HepG2 (cell line): ENCODE measurements at regions not wholly inside any gene's neighbourhood (a gene's known extent, or its start where the extent isn't known, plus 50 kb on each side); places are given as distances from the start of the nearest gene placed in this dataset.

Experiments
- ATAC-seq: fragments of 200-7000 bp; cut with Tn5 transposase; 3 replicates; pipeline ENCODE4 v1.9.1; 2020; ENCODE audit warnings: mild to moderate bottlenecking, moderate library complexity
- BruUV-seq: library from RNA; stranded (reverse); fragments of 400-500 nt; replicated peaks from 2 replicates; lab custom pipeline; 2021; lab: Mats Ljungman, UMichigan
- CTCF ChIA-PET: fragments of 300-600 bp; formaldehyde crosslinking; extraction: SDS; loops from one replicate; lab custom pipeline; 2021; ENCODE audit warnings: low total read pairs, inconsistent platforms, low intra/inter-chr PET ratio; lab: Yijun Ruan, JAX
- POLR2A ChIA-PET: fragments of 350-600 bp; sonication (Branson Sonifier 250); formaldehyde crosslinking; loops from one replicate; lab custom pipeline; 2020; ENCODE audit warnings: antibody characterized with exemption, inconsistent platforms; lab: Yijun Ruan, JAX
- DNase-seq: peaks from one replicate; pipeline ENCODE4 v3.0.0-alpha.2; 2015; ENCODE audit warnings: low spot score
- FAIRE-seq: peaks from 3 replicates; lab custom pipeline; 2011; peaks lifted over from hg19 to GRCh38; lab: Jason Lieb, UNC
- H2AFZ ChIP-seq: one replicate; pipeline ENCODE4 v1.6.1; 2011; ENCODE audit warnings: low read length, inconsistent platforms
- H3K27ac ChIP-seq: fragments of 300-600 bp; 3 replicates; pipeline ENCODE4 v1.8.0; 2011; ENCODE audit warnings: mixed run types, mild to moderate bottlenecking, mixed read lengths, low read length, inconsistent platforms; ENCODE audit not compliant: insufficient read depth; ENCODE audit errors: extremely low read length
- H3K27me3 ChIP-seq, 2 experiments: fragments of 200-600 bp in 1 of 2; 2 replicates in 1 of 2; 3 replicates in 1 of 2; pipeline versions ENCODE4 v1.6.0 to v1.8.0; 2011; ENCODE audit warnings: low read length in 2 of 2, mild to moderate bottlenecking in 2 of 2, moderate library complexity in 2 of 2, inconsistent platforms in 1 of 2; ENCODE audit not compliant: insufficient read depth in 2 of 2, control insufficient read depth in 1 of 2
- H3K36me3 ChIP-seq, 2 experiments: fragments of 200-600 bp in 1 of 2; replicated peaks in 1 of 2; 2 replicates in 1 of 2; 3 replicates in 1 of 2; pipeline versions ENCODE4 v1.5.1 to v1.8.0; 2011; ENCODE audit warnings: low read length in 2 of 2, inconsistent platforms in 1 of 2; ENCODE audit not compliant: insufficient read depth in 2 of 2, control insufficient read depth in 1 of 2
- H3K4me1 ChIP-seq: 2 replicates; pipeline ENCODE4 v1.5.1; 2012; ENCODE audit warnings: low read length, inconsistent platforms; ENCODE audit not compliant: insufficient read depth
- H3K4me2 ChIP-seq: 2 replicates; pipeline ENCODE4 v1.6.0; 2011; ENCODE audit warnings: low read depth, low read length, inconsistent platforms
- H3K4me3 ChIP-seq, 3 experiments: fragments of 200-600 bp in 1 of 3; sonication (generic), shearing (Covaris generic) in 1 of 3; replicated peaks in 1 of 3; 2 replicates each; pipeline ENCODE4 v1.5.1; 2011 to 2016; ENCODE audit warnings: low read length in 3 of 3, inconsistent platforms in 2 of 3, low read depth in 2 of 3, mild to moderate bottlenecking in 2 of 3, control low read depth in 1 of 3, mixed read lengths in 1 of 3; ENCODE audit not compliant: insufficient read depth in 1 of 3
- H3K79me2 ChIP-seq: one replicate; pipeline ENCODE4 v1.6.1; 2011; ENCODE audit warnings: low read length, inconsistent platforms; ENCODE audit not compliant: insufficient read depth
- H3K9ac ChIP-seq: 2 replicates; pipeline ENCODE4 v1.6.0; 2011; ENCODE audit warnings: mild to moderate bottlenecking, low read depth, low read length, inconsistent platforms; ENCODE audit not compliant: insufficient read depth
- H3K9me3 ChIP-seq: 2 replicates; pipeline ENCODE4 v1.5.1; 2012; ENCODE audit warnings: mild to moderate bottlenecking, low read length
- H4K20me1 ChIP-seq: 2 replicates; pipeline ENCODE4 v1.6.0; 2011; ENCODE audit warnings: inconsistent platforms, mild to moderate bottlenecking, low read length, moderate library complexity; ENCODE audit not compliant: insufficient read depth
- BATF2 ChIP-seq: sonication (generic); formaldehyde crosslinking; IDR thresholded peaks from 2 replicates; pipeline ENCODE4 v1.8.0; 2022; ENCODE audit warnings: mild to moderate bottlenecking, missing genetic modification reagents, moderate library complexity
- BORCS8-MEF2B ChIP-seq: sonication (generic); formaldehyde crosslinking; IDR thresholded peaks from 2 replicates; pipeline ENCODE4 v1.8.0; 2022; ENCODE audit warnings: mild to moderate bottlenecking, missing genetic modification reagents
- FLYWCH1 ChIP-seq: sonication (generic); formaldehyde crosslinking; IDR thresholded peaks from 2 replicates; pipeline ENCODE4 v1.8.1; 2023; ENCODE audit warnings: mild to moderate bottlenecking, missing genetic modification reagents
- KLF15 ChIP-seq: sonication (generic); formaldehyde crosslinking; IDR thresholded peaks from 2 replicates; pipeline ENCODE4 v1.8.1; 2023; ENCODE audit warnings: borderline replicate concordance, mild to moderate bottlenecking, inconsistent platforms, missing genetic modification reagents, mixed read lengths
- NAIF1 ChIP-seq: sonication (generic); formaldehyde crosslinking; IDR thresholded peaks from 2 replicates; pipeline ENCODE4 v1.5.0; 2020; ENCODE audit warnings: mild to moderate bottlenecking, missing genetic modification reagents, borderline replicate concordance
- STAT5B ChIP-seq: sonication (generic); formaldehyde crosslinking; IDR thresholded peaks from 2 replicates; pipeline ENCODE4 v1.4.0; 2020; ENCODE audit warnings: missing genetic modification reagents
- ZMAT5 ChIP-seq: sonication (generic); formaldehyde crosslinking; IDR thresholded peaks from 2 replicates; pipeline ENCODE4 v1.5.0; 2020; ENCODE audit warnings: mild to moderate bottlenecking, low read depth, missing genetic modification reagents, borderline replicate concordance
- ZNF160 ChIP-seq: sonication (generic); formaldehyde crosslinking; IDR thresholded peaks from 2 replicates; pipeline ENCODE4 v1.8.0; 2022; ENCODE audit warnings: mild to moderate bottlenecking, inconsistent platforms, missing genetic modification reagents
- ZNF251 ChIP-seq: sonication (generic); formaldehyde crosslinking; IDR thresholded peaks from 2 replicates; pipeline ENCODE4 v1.9.0; 2021; ENCODE audit warnings: mild to moderate bottlenecking, missing genetic modification reagents
- ZNF326 ChIP-seq: sonication (generic); formaldehyde crosslinking; IDR thresholded peaks from 2 replicates; pipeline ENCODE4 v1.4.0; 2020; ENCODE audit warnings: missing genetic modification reagents, borderline replicate concordance
- ZNF558 ChIP-seq: sonication (generic); formaldehyde crosslinking; IDR thresholded peaks from 2 replicates; pipeline ENCODE4 v1.9.0; 2022; ENCODE audit warnings: mild to moderate bottlenecking, missing genetic modification reagents, borderline replicate concordance
- ZNF720 ChIP-seq: sonication (generic); formaldehyde crosslinking; IDR thresholded peaks from 2 replicates; pipeline ENCODE4 v1.4.0; 2020; ENCODE audit warnings: missing genetic modification reagents
- WGBS: methylation state at CpG from one replicate; pipeline ENCODE4 v1.1.6; 2017; ENCODE audit warnings: low lambda C conversion rate; 5-methylcytosine and 5-hydroxymethylcytosine counted together
- in situ Hi-C: cut with HindIII; loops from 2 replicates; pipeline ENCODE4 v1.10.0; 2017; ENCODE audit warnings: low pct_unique_long_range_greater_than_20kb; ENCODE audit not compliant: extremely low pct_ligation_motif_present
- intact Hi-C: fragments of 100-400 bp; cut with micrococcal nuclease; formaldehyde crosslinking; loops from one replicate; pipeline ENCODE4 v1.10.0; 2022; ENCODE audit not compliant: unreplicated experiment
- TF ChIP-seq, protein P1 (sequence below): sonication (generic); formaldehyde crosslinking; IDR thresholded peaks from 2 replicates; pipeline ENCODE4 v1.4.0; 2020; ENCODE audit warnings: missing genetic modification reagents, borderline replicate concordance

- no peaks in the 10 kb centered on the region for H3K36me3 ChIP-seq
- 0% methylated on average over 3 of the region's 3 CpGs for WGBS
- TF ChIP-seq KLF15 (CRISPR knock-in tag) (no peak), ZNF326 (no peak), BORCS8-MEF2B (CRISPR knock-in tag) (no peak), STAT5B (no peak)
- H3K4me2 ChIP-seq = no peak overlapping the region
- no peak overlapping the region for H3K9ac ChIP-seq
- no peaks in the 10 kb centered on the region for H3K4me1 ChIP-seq
- no peak overlapping the region for H3K4me3 ChIP-seq
- intact Hi-C loops = no loop called here
- no peak overlapping the region for H3K27ac ChIP-seq
- no peaks in the 10 kb centered on the region for H3K79me2 ChIP-seq
- ChIA-PET CTCF (no interaction called here), POLR2A (no interaction called here)
- no TSS peak for BruUV-seq
- FAIRE-seq = no peak
- no peak for DNase-seq
- in situ Hi-C loops = no loop called here
- no peak for ATAC-seq
- H3K9me3 ChIP-seq = no peaks in the 10 kb centered on the region
- H4K20me1 ChIP-seq = no peaks in the 10 kb centered on the region
- no peak overlapping the region for H2AFZ ChIP-seq
- no peaks in the 10 kb centered on the region for H3K27me3 ChIP-seq
These were observed 406.3 kb upstream of the GRIA3 start for GRCh38 chrX:122777766-122778165.

GRCh38 chrX:122783918-122784317, 400.2 kb upstream of the GRIA3 start:
- no peaks in the 10 kb centered on the region for H4K20me1 ChIP-seq
- no peaks in the 10 kb centered on the region for H3K9me3 ChIP-seq
- no peak overlapping the region for H3K4me2 ChIP-seq
- in situ Hi-C loops = no loop called here
- no peak for FAIRE-seq
- ChIA-PET CTCF (no interaction called here), POLR2A (no interaction called here)
- no peaks in the 10 kb centered on the region for H3K79me2 ChIP-seq
- no peak overlapping the region for H3K4me3 ChIP-seq
- no peak overlapping the region for H3K27ac ChIP-seq
- H3K9ac ChIP-seq = no peak overlapping the region
- intact Hi-C loops = no loop called here
- no peaks in the 10 kb centered on the region for H3K27me3 ChIP-seq
- no peak for DNase-seq
- WGBS = 0% methylated on average over 2 of the region's 2 CpGs
- TF ChIP-seq ZNF251 (CRISPR knock-in tag) (no peak), ZNF558 (CRISPR knock-in tag) (no peak), STAT5B (no peak), ZMAT5 (CRISPR knock-in tag) (no peak), ZNF720 (no peak), NAIF1 (CRISPR knock-in tag) (no peak), FLYWCH1 (no peak), ZNF160 (no peak), BATF2 (CRISPR knock-in tag) (no peak)
- TF ChIP-seq, protein P1, sequence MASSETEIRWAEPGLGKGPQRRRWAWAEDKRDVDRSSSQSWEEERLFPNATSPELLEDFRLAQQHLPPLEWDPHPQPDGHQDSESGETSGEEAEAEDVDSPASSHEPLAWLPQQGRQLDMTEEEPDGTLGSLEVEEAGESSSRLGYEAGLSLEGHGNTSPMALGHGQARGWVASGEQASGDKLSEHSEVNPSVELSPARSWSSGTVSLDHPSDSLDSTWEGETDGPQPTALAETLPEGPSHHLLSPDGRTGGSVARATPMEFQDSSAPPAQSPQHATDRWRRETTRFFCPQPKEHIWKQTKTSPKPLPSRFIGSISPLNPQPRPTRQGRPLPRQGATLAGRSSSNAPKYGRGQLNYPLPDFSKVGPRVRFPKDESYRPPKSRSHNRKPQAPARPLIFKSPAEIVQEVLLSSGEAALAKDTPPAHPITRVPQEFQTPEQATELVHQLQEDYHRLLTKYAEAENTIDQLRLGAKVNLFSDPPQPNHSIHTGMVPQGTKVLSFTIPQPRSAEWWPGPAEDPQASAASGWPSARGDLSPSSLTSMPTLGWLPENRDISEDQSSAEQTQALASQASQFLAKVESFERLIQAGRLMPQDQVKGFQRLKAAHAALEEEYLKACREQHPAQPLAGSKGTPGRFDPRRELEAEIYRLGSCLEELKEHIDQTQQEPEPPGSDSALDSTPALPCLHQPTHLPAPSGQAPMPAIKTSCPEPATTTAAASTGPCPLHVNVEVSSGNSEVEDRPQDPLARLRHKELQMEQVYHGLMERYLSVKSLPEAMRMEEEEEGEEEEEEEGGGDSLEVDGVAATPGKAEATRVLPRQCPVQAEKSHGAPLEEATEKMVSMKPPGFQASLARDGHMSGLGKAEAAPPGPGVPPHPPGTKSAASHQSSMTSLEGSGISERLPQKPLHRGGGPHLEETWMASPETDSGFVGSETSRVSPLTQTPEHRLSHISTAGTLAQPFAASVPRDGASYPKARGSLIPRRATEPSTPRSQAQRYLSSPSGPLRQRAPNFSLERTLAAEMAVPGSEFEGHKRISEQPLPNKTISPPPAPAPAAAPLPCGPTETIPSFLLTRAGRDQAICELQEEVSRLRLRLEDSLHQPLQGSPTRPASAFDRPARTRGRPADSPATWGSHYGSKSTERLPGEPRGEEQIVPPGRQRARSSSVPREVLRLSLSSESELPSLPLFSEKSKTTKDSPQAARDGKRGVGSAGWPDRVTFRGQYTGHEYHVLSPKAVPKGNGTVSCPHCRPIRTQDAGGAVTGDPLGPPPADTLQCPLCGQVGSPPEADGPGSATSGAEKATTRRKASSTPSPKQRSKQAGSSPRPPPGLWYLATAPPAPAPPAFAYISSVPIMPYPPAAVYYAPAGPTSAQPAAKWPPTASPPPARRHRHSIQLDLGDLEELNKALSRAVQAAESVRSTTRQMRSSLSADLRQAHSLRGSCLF (CRISPR knock-in tag) = no peak
- H2AFZ ChIP-seq = no peak overlapping the region
- no peaks in the 10 kb centered on the region for H3K4me1 ChIP-seq
- no peaks in the 10 kb centered on the region for H3K36me3 ChIP-seq
- no TSS peak for BruUV-seq
- ATAC-seq = no peak
